IPS-15b (cell line): ENCODE measurements at regions not wholly inside any gene's neighbourhood (a gene's known extent, or its start where the extent isn't known, plus 50 kb on each side); places are given as distances from the start of the nearest gene placed in this dataset.

Source experiments
- H3K27me3 ChIP-seq: one replicate; pipeline ENCODE4 v1.6.1; 2013; ENCODE audit warnings: low read length; ENCODE audit not compliant: control insufficient read depth, insufficient read depth
- H3K36me3 ChIP-seq: one replicate; pipeline ENCODE4 v1.6.1; 2013; ENCODE audit warnings: low read length; ENCODE audit not compliant: control insufficient read depth, insufficient read depth
- H3K4me1 ChIP-seq: one replicate; pipeline ENCODE4 v1.6.1; 2013; ENCODE audit warnings: mild to moderate bottlenecking, low read length; ENCODE audit not compliant: control insufficient read depth, insufficient read depth
- H3K4me3 ChIP-seq: one replicate; pipeline ENCODE4 v1.5.1; 2013; ENCODE audit warnings: low read depth, low read length
- H3K9ac ChIP-seq: one replicate; pipeline ENCODE4 v1.6.1; 2013; ENCODE audit warnings: low read depth, mild to moderate bottlenecking, low read length
- H3K9me3 ChIP-seq: one replicate; pipeline ENCODE4 v1.6.1; 2013; ENCODE audit warnings: mild to moderate bottlenecking, low read length; ENCODE audit not compliant: control insufficient read depth, insufficient read depth

- Histone ChIP-seq H3K4me3 (no peak overlapping the region), H3K9me3 (no peaks in the 10 kb centered on the region), H3K27me3 (no peaks in the 10 kb centered on the region), H3K4me1 (peaks cover 6% of the 10 kb centered on the region), H3K9ac (no peak overlapping the region), H3K36me3 (no peaks in the 10 kb centered on the region)
Measured at GRCh38 chr9:79395228-79395627, 176.5 kb upstream of the TLE4 start.

DNA sequence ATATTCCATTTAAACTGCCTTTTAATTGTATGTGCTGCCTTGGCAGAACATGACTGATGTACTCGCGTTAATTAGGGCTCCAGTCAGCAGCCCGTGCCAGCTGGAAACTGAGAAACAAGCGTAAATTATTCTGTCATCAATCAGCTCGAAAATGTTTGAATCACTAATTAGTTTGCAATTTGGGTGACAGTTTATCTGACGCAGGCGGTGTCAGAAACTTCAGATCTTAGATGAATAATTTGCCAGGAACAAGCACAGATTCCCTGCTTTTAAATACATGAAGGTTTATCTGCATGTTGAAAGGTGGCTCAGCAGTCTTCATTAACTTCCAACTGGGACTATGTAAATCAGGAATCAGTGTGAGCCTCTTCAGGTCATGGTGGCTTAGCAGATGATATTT is 176.0 kb upstream of the TLE4 start:
- H3K4me3 ChIP-seq = no peak overlapping the region
- no peaks in the 10 kb centered on the region for H3K9me3 ChIP-seq
- H3K36me3 ChIP-seq = no peaks in the 10 kb centered on the region
- H3K9ac ChIP-seq = no peak overlapping the region
- peaks cover 6% of the 10 kb centered on the region for H3K4me1 ChIP-seq
- no peaks in the 10 kb centered on the region for H3K27me3 ChIP-seq

- no peak overlapping the region for H3K9ac ChIP-seq
- H3K4me1 ChIP-seq = peaks cover 6% of the 10 kb centered on the region
- H3K36me3 ChIP-seq = no peaks in the 10 kb centered on the region
- no peak overlapping the region for H3K4me3 ChIP-seq
- no peaks in the 10 kb centered on the region for H3K9me3 ChIP-seq
- H3K27me3 ChIP-seq = no peaks in the 10 kb centered on the region
Measured at GRCh38 chr9:79396168-79396567, 175.6 kb upstream of the TLE4 start.

DNA sequence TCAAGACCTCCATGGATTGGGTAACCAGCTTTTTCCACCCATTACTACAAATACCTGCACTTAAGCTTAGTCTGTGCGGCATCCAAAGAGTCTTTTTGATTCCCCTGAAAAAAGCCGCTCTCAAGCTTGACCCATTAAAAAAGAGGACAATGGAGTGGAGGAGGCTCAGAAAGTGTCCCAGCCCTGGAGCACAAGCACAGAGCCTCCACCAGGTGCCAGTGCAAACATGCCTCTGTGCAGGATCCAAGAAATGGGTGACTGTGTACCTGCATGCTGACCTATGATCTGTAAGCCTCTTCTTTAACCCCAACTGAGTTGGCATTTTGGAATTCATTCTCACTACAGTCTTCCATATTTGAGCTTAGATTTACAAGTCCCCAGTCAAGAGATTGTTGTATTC is 168.3 kb upstream of the TLE4 start:
- no peaks in the 10 kb centered on the region for H3K27me3 ChIP-seq
- H3K4me1 ChIP-seq = no peaks in the 10 kb centered on the region
- no peaks in the 10 kb centered on the region for H3K36me3 ChIP-seq
- no peak overlapping the region for H3K4me3 ChIP-seq
- H3K9ac ChIP-seq = no peak overlapping the region
- no peaks in the 10 kb centered on the region for H3K9me3 ChIP-seq

- Histone ChIP-seq H3K9me3 (no peaks in the 10 kb centered on the region), H3K27me3 (no peaks in the 10 kb centered on the region), H3K4me1 (peaks cover 7% of the 10 kb centered on the region), H3K4me3 (no peak overlapping the region), H3K36me3 (no peaks in the 10 kb centered on the region), H3K9ac (no peak overlapping the region)
Measured at GRCh38 chr9:79408200-79408599, 163.6 kb upstream of the TLE4 start.

- Histone ChIP-seq H3K9ac (no peak overlapping the region), H3K9me3 (no peaks in the 10 kb centered on the region), H3K4me1 (peaks cover 7% of the 10 kb centered on the region), H3K27me3 (no peaks in the 10 kb centered on the region), H3K36me3 (no peaks in the 10 kb centered on the region), H3K4me3 (no peak overlapping the region)
Measured at GRCh38 chr9:79408617-79409016, 163.1 kb upstream of the TLE4 start.

GRCh38 chr9:79409182-79409823 is 162.5 kb upstream of the TLE4 start:
- Histone ChIP-seq H3K27me3 (no peaks in the 10 kb centered on the region), H3K9ac (no peak overlapping the region), H3K9me3 (no peaks in the 10 kb centered on the region), H3K36me3 (no peaks in the 10 kb centered on the region), H3K4me1 (peaks cover 7% of the 10 kb centered on the region), H3K4me3 (no peak overlapping the region)

- Histone ChIP-seq H3K4me3 (no peak overlapping the region), H3K27me3 (no peaks in the 10 kb centered on the region), H3K9ac (no peak overlapping the region), H3K4me1 (no peaks in the 10 kb centered on the region), H3K9me3 (no peaks in the 10 kb centered on the region), H3K36me3 (no peaks in the 10 kb centered on the region)
Measured at GRCh38 chr9:79425840-79426239, 145.9 kb upstream of the TLE4 start.

- H3K9me3 ChIP-seq = no peaks in the 10 kb centered on the region
- H3K36me3 ChIP-seq = no peaks in the 10 kb centered on the region
- no peaks in the 10 kb centered on the region for H3K4me1 ChIP-seq
- no peak overlapping the region for H3K4me3 ChIP-seq
- H3K27me3 ChIP-seq = no peaks in the 10 kb centered on the region
- no peak overlapping the region for H3K9ac ChIP-seq
Measured at GRCh38 chr9:79428422-79428821, 143.3 kb upstream of the TLE4 start.

GRCh38 chr9:79430619-79431018 is 141.1 kb upstream of the TLE4 start:
- Histone ChIP-seq H3K4me1 (no peaks in the 10 kb centered on the region), H3K9me3 (no peaks in the 10 kb centered on the region)

GRCh38 chr9:79431019-79431679 is 140.6 kb upstream of the TLE4 start:
- H3K4me3 ChIP-seq = no peak overlapping the region
- no peaks in the 10 kb centered on the region for H3K36me3 ChIP-seq
- H3K4me1 ChIP-seq = no peaks in the 10 kb centered on the region
- H3K9ac ChIP-seq = no peak overlapping the region
- peaks cover under 1% of the 10 kb centered on the region for H3K27me3 ChIP-seq
- H3K9me3 ChIP-seq = no peaks in the 10 kb centered on the region

More at GRCh38 chr9:79430619-79431018, 141.1 kb upstream of the TLE4 start:
- Histone ChIP-seq H3K36me3 (no peaks in the 10 kb centered on the region), H3K4me3 (no peak overlapping the region), H3K9ac (no peak overlapping the region), H3K27me3 (no peaks in the 10 kb centered on the region)

- Histone ChIP-seq H3K4me1 (no peaks in the 10 kb centered on the region), H3K4me3 (no peak overlapping the region), H3K9me3 (no peaks in the 10 kb centered on the region)
Measured at GRCh38 chr9:79432485-79432884, 139.3 kb upstream of the TLE4 start.

More at GRCh38 chr9:79432485-79432884, 139.3 kb upstream of the TLE4 start:
- peaks cover 11% of the 10 kb centered on the region for H3K27me3 ChIP-seq
- H3K36me3 ChIP-seq = no peaks in the 10 kb centered on the region
- H3K9ac ChIP-seq = no peak overlapping the region
